ENCODE measurements at regions not wholly inside any gene's neighbourhood (a gene's known extent, or its start where the extent isn't known, plus 50 kb on each side); places are given as distances from the start of the nearest gene placed in this dataset.

DNA sequence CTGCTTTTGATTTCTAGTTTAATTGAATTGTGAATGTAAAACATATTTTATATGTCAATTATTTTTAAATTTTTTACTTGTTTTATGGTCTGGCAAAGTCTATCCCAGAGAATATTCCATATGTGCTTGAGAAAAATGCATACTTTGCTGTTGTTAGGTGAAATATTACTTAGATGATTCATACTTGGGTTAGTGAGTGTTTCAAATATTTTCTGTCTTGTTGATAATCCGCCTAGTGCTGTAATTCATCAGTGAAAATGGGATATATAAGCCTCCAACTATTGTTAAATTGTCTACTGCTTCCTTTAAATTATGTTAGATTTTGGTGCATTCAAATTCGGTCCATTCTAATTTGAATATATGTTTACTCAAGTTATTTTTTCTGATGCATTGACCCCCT lies 395.5 kb downstream of the LRFN5 start:
- TF ChIP-seq, protein P1, sequence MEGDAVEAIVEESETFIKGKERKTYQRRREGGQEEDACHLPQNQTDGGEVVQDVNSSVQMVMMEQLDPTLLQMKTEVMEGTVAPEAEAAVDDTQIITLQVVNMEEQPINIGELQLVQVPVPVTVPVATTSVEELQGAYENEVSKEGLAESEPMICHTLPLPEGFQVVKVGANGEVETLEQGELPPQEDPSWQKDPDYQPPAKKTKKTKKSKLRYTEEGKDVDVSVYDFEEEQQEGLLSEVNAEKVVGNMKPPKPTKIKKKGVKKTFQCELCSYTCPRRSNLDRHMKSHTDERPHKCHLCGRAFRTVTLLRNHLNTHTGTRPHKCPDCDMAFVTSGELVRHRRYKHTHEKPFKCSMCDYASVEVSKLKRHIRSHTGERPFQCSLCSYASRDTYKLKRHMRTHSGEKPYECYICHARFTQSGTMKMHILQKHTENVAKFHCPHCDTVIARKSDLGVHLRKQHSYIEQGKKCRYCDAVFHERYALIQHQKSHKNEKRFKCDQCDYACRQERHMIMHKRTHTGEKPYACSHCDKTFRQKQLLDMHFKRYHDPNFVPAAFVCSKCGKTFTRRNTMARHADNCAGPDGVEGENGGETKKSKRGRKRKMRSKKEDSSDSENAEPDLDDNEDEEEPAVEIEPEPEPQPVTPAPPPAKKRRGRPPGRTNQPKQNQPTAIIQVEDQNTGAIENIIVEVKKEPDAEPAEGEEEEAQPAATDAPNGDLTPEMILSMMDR (IDR thresholded peaks at IDR 0.05; ENCODE audit: low read depth, low read length, poor library complexity, severe bottlenecking) = no peak
- TF ChIP-seq EZH2phosphoT487 (IDR thresholded peaks at IDR 0.05; ENCODE audit: borderline replicate concordance, low read length) = no peak
